HEK293 (cell line): ENCODE measurements at regions not wholly inside any gene's neighbourhood (a gene's known extent, or its start where the extent isn't known, plus 50 kb on each side); places are given as distances from the start of the nearest gene placed in this dataset.

Experiments used
- CTCF ChIA-PET: fragments of 350-600 bp; formaldehyde crosslinking; extraction: SDS; loops from one replicate; lab custom pipeline; 2021; ENCODE audit warnings: antibody characterized with exemption; lab: Yijun Ruan, JAX
- POLR2A ChIA-PET: fragments of 300-600 bp; formaldehyde crosslinking; extraction: SDS; loops from one replicate; lab custom pipeline; 2020; ENCODE audit warnings: antibody characterized with exemption, inconsistent platforms; lab: Yijun Ruan, JAX
- H3K27ac ChIP-seq: fragments of 200-500 bp; sonication (Bioruptor generic); 2 replicates; pipeline ENCODE4 v1.5.1; 2014; ENCODE audit warnings: low read depth, low read length, control low read depth, inconsistent platforms; ENCODE audit errors: extremely low read depth
- H3K36me3 ChIP-seq, 2 experiments: fragments of 200-500 bp in 1 of 2; sonication (Bioruptor generic) in 1 of 2; 1 replicate in 1 of 2; 2 replicates in 1 of 2; pipeline ENCODE4 v1.5.1; 2014 to 2017; ENCODE audit warnings: inconsistent platforms in 2 of 2, low read length in 2 of 2; ENCODE audit not compliant: control insufficient read depth in 2 of 2, insufficient read depth in 1 of 2
- H3K4me1 ChIP-seq: fragments of 200-500 bp; sonication (Bioruptor generic); 2 replicates; pipeline ENCODE4 v1.5.1; 2014; ENCODE audit warnings: mild to moderate bottlenecking, low read length, inconsistent platforms; ENCODE audit not compliant: control insufficient read depth, insufficient read depth
- H3K4me3 ChIP-seq: 2 replicates; pipeline ENCODE4 v1.5.1; 2011; ENCODE audit warnings: low read depth, mild to moderate bottlenecking, control low read depth, low read length, moderate library complexity
- H3K9me3 ChIP-seq: fragments of 200-500 bp; sonication (Bioruptor generic); 2 replicates; pipeline ENCODE4 v1.5.1; 2014; ENCODE audit warnings: low read depth, low read length, inconsistent platforms; ENCODE audit not compliant: control insufficient read depth, insufficient read depth
- KLF1 ChIP-seq: fragments of 450-650 bp; formaldehyde crosslinking; IDR thresholded peaks from 2 replicates; pipeline ENCODE4 v1.5.1; 2016; ENCODE audit warnings: missing biosample characterization, missing genetic modification characterization
- SALL2 ChIP-seq: fragments of 450-650 bp; formaldehyde crosslinking; IDR thresholded peaks from 2 replicates; pipeline ENCODE4 v1.5.0; 2017; ENCODE audit warnings: missing biosample characterization, mild to moderate bottlenecking, missing genetic modification characterization, borderline replicate concordance
- YY2 ChIP-seq: fragments of 450-650 bp; formaldehyde crosslinking; IDR thresholded peaks from 2 replicates; pipeline ENCODE4 v1.5.1; 2016; ENCODE audit warnings: missing biosample characterization, missing genetic modification characterization
- ZNF114 ChIP-seq: fragments of 450-650 bp; formaldehyde crosslinking; IDR thresholded peaks from 2 replicates; pipeline ENCODE4 v1.5.0; 2017; ENCODE audit warnings: missing biosample characterization, missing genetic modification characterization
- ZNF157 ChIP-seq: fragments of 450-650 bp; formaldehyde crosslinking; IDR thresholded peaks from 2 replicates; pipeline ENCODE4 v1.5.1; 2016; ENCODE audit warnings: missing biosample characterization, missing genetic modification characterization
- ZNF175 ChIP-seq: fragments of 450-650 bp; formaldehyde crosslinking; IDR thresholded peaks from 2 replicates; pipeline ENCODE4 v1.5.1; 2016; ENCODE audit warnings: missing biosample characterization, missing genetic modification characterization
- ZNF223 ChIP-seq: fragments of 450-650 bp; formaldehyde crosslinking; IDR thresholded peaks from 2 replicates; pipeline ENCODE4 v1.5.1; 2016; ENCODE audit warnings: missing biosample characterization, missing genetic modification characterization
- ZNF239 ChIP-seq: fragments of 450-650 bp; formaldehyde crosslinking; IDR thresholded peaks from 2 replicates; pipeline ENCODE4 v1.5.1; 2016; ENCODE audit warnings: missing biosample characterization, missing genetic modification characterization
- ZNF324 ChIP-seq: fragments of 450-650 bp; formaldehyde crosslinking; IDR thresholded peaks from 2 replicates; pipeline ENCODE4 v1.5.1; 2016; ENCODE audit warnings: missing biosample characterization, missing genetic modification characterization
- ZNF341 ChIP-seq: fragments of 450-650 bp; formaldehyde crosslinking; IDR thresholded peaks from 2 replicates; pipeline ENCODE4; 2016; ENCODE audit warnings: low read depth, missing biosample characterization, missing genetic modification characterization
- ZNF510 ChIP-seq: fragments of 450-650 bp; formaldehyde crosslinking; IDR thresholded peaks from 2 replicates; pipeline ENCODE4 v1.5.1; 2018; ENCODE audit warnings: mild to moderate bottlenecking, missing genetic modification characterization, missing biosample characterization; ENCODE audit not compliant: insufficient replicate concordance
- ZNF530 ChIP-seq: fragments of 450-650 bp; formaldehyde crosslinking; IDR thresholded peaks from 2 replicates; pipeline ENCODE4 v1.5.1; 2016; ENCODE audit warnings: low read depth, missing biosample characterization, missing genetic modification characterization
- ZNF768 ChIP-seq: fragments of 450-650 bp; formaldehyde crosslinking; IDR thresholded peaks from 2 replicates; pipeline ENCODE4 v1.5.1; 2018; ENCODE audit warnings: missing biosample characterization, mild to moderate bottlenecking, missing genetic modification characterization
- TF ChIP-seq, protein P1 (sequence below): fragments of 450-650 bp; formaldehyde crosslinking; IDR thresholded peaks from 2 replicates; pipeline ENCODE4 v1.5.0; 2017; ENCODE audit warnings: missing biosample characterization, missing genetic modification characterization, borderline replicate concordance
- TF ChIP-seq, protein P2 (sequence below): fragments of 450-650 bp; IDR thresholded peaks from 2 replicates; pipeline ENCODE4 v1.5.1; 2018; ENCODE audit warnings: missing biosample characterization, mild to moderate bottlenecking, missing genetic modification characterization
- TF ChIP-seq, protein P3 (sequence below): fragments of 450-650 bp; formaldehyde crosslinking; IDR thresholded peaks from 2 replicates; pipeline ENCODE4 v1.5.1; 2016; ENCODE audit warnings: missing biosample characterization, missing genetic modification characterization
- TF ChIP-seq, protein P4 (sequence below): fragments of 450-650 bp; formaldehyde crosslinking; IDR thresholded peaks from 2 replicates; pipeline ENCODE4 v1.5.1; 2016; ENCODE audit warnings: missing biosample characterization, missing genetic modification characterization
- TF ChIP-seq, protein P5 (sequence below): fragments of 450-650 bp; formaldehyde crosslinking; IDR thresholded peaks from 2 replicates; pipeline ENCODE4 v1.5.1; 2016; ENCODE audit warnings: missing biosample characterization, missing genetic modification characterization, borderline replicate concordance

DNA sequence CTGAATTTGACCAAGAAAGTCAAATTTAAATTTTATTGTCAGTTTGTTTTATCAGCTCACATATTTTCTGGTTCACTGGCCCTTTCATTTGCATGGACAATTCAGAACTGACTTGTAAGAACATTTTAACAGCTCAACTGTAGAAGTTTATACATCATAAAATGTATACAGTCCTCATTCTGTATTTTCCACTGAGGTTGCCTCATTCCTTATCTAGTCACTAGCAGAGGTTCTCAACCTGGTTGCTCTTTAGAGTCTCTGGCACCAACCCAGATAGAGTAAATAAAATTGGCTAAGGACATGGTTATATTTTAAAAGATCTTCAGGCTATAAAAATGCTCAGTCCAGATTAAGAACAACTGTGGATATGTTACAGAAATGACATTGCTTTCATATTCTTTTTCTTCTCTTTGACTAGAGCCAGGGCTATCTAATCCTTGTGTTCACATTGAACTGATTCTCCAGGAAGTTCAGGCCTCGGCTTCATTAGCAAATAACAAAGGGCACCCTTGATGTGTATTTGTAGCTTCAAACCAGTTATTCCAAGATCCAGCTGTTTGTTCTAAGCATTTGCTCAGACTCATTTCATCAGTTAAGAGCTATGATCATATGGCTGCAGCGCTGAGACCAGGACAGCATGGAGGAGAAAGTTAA, 782.5 kb downstream of the ETS1 start:
- ChIA-PET CTCF (interaction anchor here (1.1 to 1.4 kb wide), 2 partner anchors 16 to 39 kb away, joined by 3 to 4 read pairs; no protein-coding TSS in a partner anchor), POLR2A (no interaction called here)
- Histone ChIP-seq H3K27ac (no peak overlapping the region), H3K36me3 (no peaks in the 10 kb centered on the region), H3K4me1 (no peaks in the 10 kb centered on the region), H3K4me3 (no peak overlapping the region), H3K9me3 (no peaks in the 10 kb centered on the region)
- no peak for TF ChIP-seq ZNF223
- TF ChIP-seq, protein P1, sequence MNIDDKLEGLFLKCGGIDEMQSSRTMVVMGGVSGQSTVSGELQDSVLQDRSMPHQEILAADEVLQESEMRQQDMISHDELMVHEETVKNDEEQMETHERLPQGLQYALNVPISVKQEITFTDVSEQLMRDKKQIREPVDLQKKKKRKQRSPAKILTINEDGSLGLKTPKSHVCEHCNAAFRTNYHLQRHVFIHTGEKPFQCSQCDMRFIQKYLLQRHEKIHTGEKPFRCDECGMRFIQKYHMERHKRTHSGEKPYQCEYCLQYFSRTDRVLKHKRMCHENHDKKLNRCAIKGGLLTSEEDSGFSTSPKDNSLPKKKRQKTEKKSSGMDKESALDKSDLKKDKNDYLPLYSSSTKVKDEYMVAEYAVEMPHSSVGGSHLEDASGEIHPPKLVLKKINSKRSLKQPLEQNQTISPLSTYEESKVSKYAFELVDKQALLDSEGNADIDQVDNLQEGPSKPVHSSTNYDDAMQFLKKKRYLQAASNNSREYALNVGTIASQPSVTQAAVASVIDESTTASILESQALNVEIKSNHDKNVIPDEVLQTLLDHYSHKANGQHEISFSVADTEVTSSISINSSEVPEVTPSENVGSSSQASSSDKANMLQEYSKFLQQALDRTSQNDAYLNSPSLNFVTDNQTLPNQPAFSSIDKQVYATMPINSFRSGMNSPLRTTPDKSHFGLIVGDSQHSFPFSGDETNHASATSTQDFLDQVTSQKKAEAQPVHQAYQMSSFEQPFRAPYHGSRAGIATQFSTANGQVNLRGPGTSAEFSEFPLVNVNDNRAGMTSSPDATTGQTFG: no peak
- TF ChIP-seq SALL2 (tag by site-specific recombination): no peak
- no peak for TF ChIP-seq ZNF530
- no peak for TF ChIP-seq ZNF510
- no peak for TF ChIP-seq YY2 (tag by site-specific recombination)
- no peak for TF ChIP-seq ZNF175 (tag by site-specific recombination)
- TF ChIP-seq, protein P2, sequence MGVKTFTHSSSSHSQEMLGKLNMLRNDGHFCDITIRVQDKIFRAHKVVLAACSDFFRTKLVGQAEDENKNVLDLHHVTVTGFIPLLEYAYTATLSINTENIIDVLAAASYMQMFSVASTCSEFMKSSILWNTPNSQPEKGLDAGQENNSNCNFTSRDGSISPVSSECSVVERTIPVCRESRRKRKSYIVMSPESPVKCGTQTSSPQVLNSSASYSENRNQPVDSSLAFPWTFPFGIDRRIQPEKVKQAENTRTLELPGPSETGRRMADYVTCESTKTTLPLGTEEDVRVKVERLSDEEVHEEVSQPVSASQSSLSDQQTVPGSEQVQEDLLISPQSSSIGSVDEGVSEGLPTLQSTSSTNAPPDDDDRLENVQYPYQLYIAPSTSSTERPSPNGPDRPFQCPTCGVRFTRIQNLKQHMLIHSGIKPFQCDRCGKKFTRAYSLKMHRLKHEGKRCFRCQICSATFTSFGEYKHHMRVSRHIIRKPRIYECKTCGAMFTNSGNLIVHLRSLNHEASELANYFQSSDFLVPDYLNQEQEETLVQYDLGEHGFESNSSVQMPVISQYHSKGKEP: no peak
- TF ChIP-seq, protein P3, sequence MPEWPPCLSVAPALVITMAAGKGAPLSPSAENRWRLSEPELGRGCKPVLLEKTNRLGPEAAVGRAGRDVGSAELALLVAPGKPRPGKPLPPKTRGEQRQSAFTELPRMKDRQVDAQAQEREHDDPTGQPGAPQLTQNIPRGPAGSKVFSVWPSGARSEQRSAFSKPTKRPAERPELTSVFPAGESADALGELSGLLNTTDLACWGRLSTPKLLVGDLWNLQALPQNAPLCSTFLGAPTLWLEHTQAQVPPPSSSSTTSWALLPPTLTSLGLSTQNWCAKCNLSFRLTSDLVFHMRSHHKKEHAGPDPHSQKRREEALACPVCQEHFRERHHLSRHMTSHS (tag by site-specific recombination): no peak
- TF ChIP-seq ZNF324: no peak
- TF ChIP-seq KLF1 (tag by site-specific recombination): no peak
- no peak for TF ChIP-seq ZNF157
- TF ChIP-seq ZNF768 (tag by site-specific recombination): no peak
- TF ChIP-seq, protein P4, sequence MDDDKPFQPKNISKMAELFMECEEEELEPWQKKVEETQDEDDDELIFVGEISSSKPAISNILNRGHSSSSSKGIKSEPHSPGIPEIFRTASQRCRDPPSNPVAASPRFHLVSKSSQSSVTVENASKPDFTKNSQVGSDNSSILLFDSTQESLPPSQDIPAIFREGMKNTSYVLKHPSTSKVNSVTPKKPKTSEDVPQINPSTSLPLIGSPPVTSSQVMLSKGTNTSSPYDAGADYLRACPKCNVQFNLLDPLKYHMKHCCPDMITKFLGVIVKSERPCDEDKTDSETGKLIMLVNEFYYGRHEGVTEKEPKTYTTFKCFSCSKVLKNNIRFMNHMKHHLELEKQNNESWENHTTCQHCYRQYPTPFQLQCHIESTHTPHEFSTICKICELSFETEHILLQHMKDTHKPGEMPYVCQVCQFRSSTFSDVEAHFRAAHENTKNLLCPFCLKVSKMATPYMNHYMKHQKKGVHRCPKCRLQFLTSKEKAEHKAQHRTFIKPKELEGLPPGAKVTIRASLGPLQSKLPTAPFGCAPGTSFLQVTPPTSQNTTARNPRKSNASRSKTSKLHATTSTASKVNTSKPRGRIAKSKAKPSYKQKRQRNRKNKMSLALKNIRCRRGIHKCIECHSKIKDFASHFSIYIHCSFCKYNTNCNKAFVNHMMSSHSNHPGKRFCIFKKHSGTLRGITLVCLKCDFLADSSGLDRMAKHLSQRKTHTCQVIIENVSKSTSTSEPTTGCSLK (tag by site-specific recombination): no peak
- TF ChIP-seq, protein P5, sequence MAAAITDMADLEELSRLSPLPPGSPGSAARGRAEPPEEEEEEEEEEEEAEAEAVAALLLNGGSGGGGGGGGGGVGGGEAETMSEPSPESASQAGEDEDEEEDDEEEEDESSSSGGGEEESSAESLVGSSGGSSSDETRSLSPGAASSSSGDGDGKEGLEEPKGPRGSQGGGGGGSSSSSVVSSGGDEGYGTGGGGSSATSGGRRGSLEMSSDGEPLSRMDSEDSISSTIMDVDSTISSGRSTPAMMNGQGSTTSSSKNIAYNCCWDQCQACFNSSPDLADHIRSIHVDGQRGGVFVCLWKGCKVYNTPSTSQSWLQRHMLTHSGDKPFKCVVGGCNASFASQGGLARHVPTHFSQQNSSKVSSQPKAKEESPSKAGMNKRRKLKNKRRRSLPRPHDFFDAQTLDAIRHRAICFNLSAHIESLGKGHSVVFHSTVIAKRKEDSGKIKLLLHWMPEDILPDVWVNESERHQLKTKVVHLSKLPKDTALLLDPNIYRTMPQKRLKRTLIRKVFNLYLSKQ (tag by site-specific recombination): no peak
- TF ChIP-seq ZNF341 (tag by site-specific recombination): no peak
- TF ChIP-seq ZNF114: no peak
- no peak for TF ChIP-seq ZNF239 (tag by site-specific recombination)
